ENCODE measurements at regions not wholly inside any gene's neighbourhood (a gene's known extent, or its start where the extent isn't known, plus 50 kb on each side); places are given as distances from the start of the nearest gene placed in this dataset.

- Histone ChIP-seq H3K36me3 (no peaks in the 10 kb centered on the region), H3K9me3 (no peaks in the 10 kb centered on the region), H3K27me3 (peaks cover 0 to 76% (median 63%) of the 10 kb centered on the region in 7 donors), H3K27ac (no peak overlapping the region), H3K4me3 (no peak overlapping the region), H3K4me1 (no peaks in the 10 kb centered on the region)
- no peak for DNase-seq
- intact Hi-C loops (cut with DNase I): no loop called here
- no peak for TF ChIP-seq CTCF (IDR thresholded peaks at IDR 0.05)
- 72 to 76% methylated on average over 10 of the region's 10 CpGs for WGBS, 2 donors
- ATAC-seq: no peak
These were observed 109.0 kb downstream of the TLE3 start for GRCh38 chr15:69988541-69989225.

GRCh38 chr15:69990566-69991421 is 106.9 kb downstream of the TLE3 start:
- Histone ChIP-seq H3K9me3 (peaks cover 0 to 7% (median 0%) of the 10 kb centered on the region in 11 donors), H3K4me1 (no peaks in the 10 kb centered on the region), H3K27me3 (peaks cover 0 to 82% (median 63%) of the 10 kb centered on the region in 7 donors), H3K4me3 (no peak overlapping the region), H3K27ac (no peak overlapping the region), H3K36me3 (no peaks in the 10 kb centered on the region)
- DNase-seq (no peak), ATAC-seq (no peak)
- TF ChIP-seq CTCF (IDR thresholded peaks at IDR 0.05): no peak
- intact Hi-C loops (cut with DNase I): no loop called here
- 61 to 66% methylated on average over 20 of the region's 20 CpGs for WGBS, 2 donors

- Histone ChIP-seq H3K27ac (no peak overlapping the region), H3K36me3 (no peaks in the 10 kb centered on the region), H3K9me3 (peaks cover 0 to 7% (median 0%) of the 10 kb centered on the region in 11 donors), H3K27me3 (peaks cover 0 to 81% (median 55%) of the 10 kb centered on the region in 7 donors), H3K4me1 (no peaks in the 10 kb centered on the region), H3K4me3 (no peak overlapping the region)
- DNase-seq (no peak), ATAC-seq (no peak)
- no peak for TF ChIP-seq CTCF (IDR thresholded peaks at IDR 0.05)
- WGBS, 2 donors: 64 to 65% methylated on average over 10 of the region's 10 CpGs
- intact Hi-C loops (cut with DNase I): no loop called here
These were observed 106.2 kb downstream of the TLE3 start for GRCh38 chr15:69991551-69991980.

GRCh38 chr15:69992348-69992747 is 105.4 kb downstream of the TLE3 start:
- no peak overlapping the region for H3K4me3 ChIP-seq
- H3K4me1 ChIP-seq: no peaks in the 10 kb centered on the region
- H3K27me3 ChIP-seq: peaks cover 0 to 82% (median 47%) of the 10 kb centered on the region in 7 donors
- H3K36me3 ChIP-seq: no peaks in the 10 kb centered on the region
- WGBS, 2 donors: 21 to 33% methylated on average over 7 of the region's 7 CpGs
- peaks cover 0 to 7% (median 0%) of the 10 kb centered on the region in 11 donors for H3K9me3 ChIP-seq
- H3K27ac ChIP-seq: no peak overlapping the region
- ATAC-seq (no peak), DNase-seq (no peak)
- TF ChIP-seq CTCF (IDR thresholded peaks at IDR 0.05): no peak
- intact Hi-C loops (cut with DNase I): no loop called here

Data from heart right ventricle (tissue), 16 donors.